H1 (cell line): ENCODE measurements at regions not wholly inside any gene's neighbourhood (a gene's known extent, or its start where the extent isn't known, plus 50 kb on each side); places are given as distances from the start of the nearest gene placed in this dataset.

Source experiments
- CTCF ChIA-PET: fragments of 300-600 bp; sonication (Branson Sonifier 250); formaldehyde crosslinking; loops from one replicate; lab custom pipeline; 2021; ENCODE audit not compliant: partially characterized antibody; lab: Charles Lee
- POLR2A ChIA-PET: fragments of 300-600 bp; sonication (Branson Sonifier 250); formaldehyde crosslinking; loops from one replicate; lab custom pipeline; 2021; ENCODE audit warnings: inconsistent platforms; ENCODE audit not compliant: partially characterized antibody; lab: Charles Lee
- DNase-seq, 2 experiments: peaks; one replicate each; pipeline versions ENCODE4 v3.0.0 to v3.0.0-alpha.2; 2010 to 2022; ENCODE audit warnings: low spot score in 2 of 2, low read depth in 1 of 2, mixed read lengths in 1 of 2
- FAIRE-seq: peaks from 2 replicates; lab custom pipeline; 2011; peaks lifted over from hg19 to GRCh38; lab: Jason Lieb, UNC
- H2AFZ ChIP-seq: 2 replicates; pipeline ENCODE4 v1.8.1; 2012; ENCODE audit warnings: low read length, inconsistent platforms
- H2AK5ac ChIP-seq: 2 replicates; pipeline ENCODE4 v1.6.1; 2013; ENCODE audit warnings: low read depth, low read length
- H2BK120ac ChIP-seq: replicated peaks from 2 replicates; pipeline ENCODE3; 2013; ENCODE audit warnings: low read depth, low read length, inconsistent platforms
- H2BK12ac ChIP-seq: 2 replicates; pipeline ENCODE4 v1.6.1; 2013; ENCODE audit warnings: low read depth, low read length
- H2BK15ac ChIP-seq: 2 replicates; pipeline ENCODE4 v1.6.1; 2013; ENCODE audit warnings: low read length
- H2BK20ac ChIP-seq: 2 replicates; pipeline ENCODE4 v1.6.1; 2013; ENCODE audit warnings: low read length
- H2BK5ac ChIP-seq: 2 replicates; pipeline ENCODE4 v1.6.1; 2013; ENCODE audit warnings: low read depth, low read length
- H3K14ac ChIP-seq: 2 replicates; pipeline ENCODE4 v1.6.1; 2013; ENCODE audit warnings: inconsistent platforms; ENCODE audit not compliant: insufficient read length
- H3K18ac ChIP-seq: 2 replicates; pipeline ENCODE4 v1.6.1; 2013; ENCODE audit warnings: low read length; ENCODE audit errors: extremely low read depth
- H3K23ac ChIP-seq: 2 replicates; pipeline ENCODE4 v1.6.1; 2013; ENCODE audit warnings: inconsistent platforms; ENCODE audit not compliant: insufficient read length
- H3K23me2 ChIP-seq: 2 replicates; pipeline ENCODE4 v1.6.1; 2013; ENCODE audit warnings: low read depth, low read length
- H3K27ac ChIP-seq: 2 replicates; pipeline ENCODE4 v1.6.1; 2011; ENCODE audit warnings: low read depth, low read length, inconsistent platforms
- H3K27me3 ChIP-seq, 4 experiments: replicated peaks in 1 of 4; 1 replicate in 1 of 4; 2 replicates in 3 of 4; pipeline versions ENCODE4 v1.6.1 to v1.8.1; 2011 to 2013; ENCODE audit warnings: low read length in 3 of 4, mild to moderate bottlenecking in 3 of 4, inconsistent platforms in 2 of 4, mixed read lengths in 2 of 4, moderate library complexity in 1 of 4; ENCODE audit not compliant: control insufficient read depth in 3 of 4, insufficient read depth in 3 of 4; ENCODE audit errors: extremely low read depth in 1 of 4
- H3K36me3 ChIP-seq, 4 experiments: 2 replicates each; pipeline versions ENCODE4 v1.6.1 to v1.8.1; 2011 to 2013; ENCODE audit warnings: mild to moderate bottlenecking in 4 of 4, low read length in 3 of 4, moderate library complexity in 2 of 4, control low read depth in 1 of 4, inconsistent platforms in 1 of 4; ENCODE audit not compliant: insufficient read depth in 4 of 4, control insufficient read depth in 2 of 4
- H3K4ac ChIP-seq: replicated peaks from 2 replicates; pipeline ENCODE3; 2013; ENCODE audit warnings: low read length, low read depth, mixed read lengths, inconsistent platforms; ENCODE audit not compliant: insufficient read length
- H3K4me1 ChIP-seq, 4 experiments: replicated peaks in 1 of 4; 1 replicate in 1 of 4; 2 replicates in 3 of 4; pipeline versions ENCODE4 v1.6.1 to v1.8.1; 2011 to 2013; ENCODE audit warnings: low read length in 3 of 4, inconsistent platforms in 2 of 4, mixed read lengths in 1 of 4; ENCODE audit not compliant: insufficient read depth in 4 of 4, control insufficient read depth in 3 of 4
- H3K4me2 ChIP-seq, 2 experiments: 2 replicates each; pipeline versions ENCODE4 v1.6.1 to v1.8.1; 2011 to 2013; ENCODE audit warnings: low read depth in 2 of 2, low read length in 2 of 2, control low read depth in 1 of 2, inconsistent platforms in 1 of 2, mild to moderate bottlenecking in 1 of 2; ENCODE audit not compliant: insufficient read depth in 1 of 2
- H3K4me3 ChIP-seq, 4 experiments: fragments of 200-600, 300-600 bp in 1 of 4; sonication (generic), shearing (Covaris generic), sonication (Bioruptor Twin) in 1 of 4; 2 replicates each; pipeline versions ENCODE4 v1.5.1 to v1.8.1; 2011 to 2016; ENCODE audit warnings: low read length in 4 of 4, low read depth in 3 of 4, control low read depth in 2 of 4, inconsistent platforms in 2 of 4, mild to moderate bottlenecking in 2 of 4, mixed read lengths in 1 of 4, moderate library complexity in 1 of 4; ENCODE audit not compliant: insufficient read depth in 2 of 4; ENCODE audit errors: extremely low read depth in 1 of 4
- H3K56ac ChIP-seq: replicated peaks from 2 replicates; pipeline ENCODE3; 2013; ENCODE audit warnings: low read depth, mild to moderate bottlenecking, mixed read lengths, low read length, inconsistent platforms; ENCODE audit not compliant: insufficient read length
- H3K79me1 ChIP-seq: 2 replicates; pipeline ENCODE4 v1.6.1; 2013; ENCODE audit warnings: low read depth, low read length, control low read depth
- H3K79me2 ChIP-seq, 2 experiments: 2 replicates each; pipeline versions ENCODE4 v1.6.1 to v1.8.1; 2012 to 2013; ENCODE audit warnings: low read length in 2 of 2, mild to moderate bottlenecking in 2 of 2, inconsistent platforms in 1 of 2; ENCODE audit not compliant: insufficient read depth in 2 of 2, control insufficient read depth in 1 of 2
- H3K9ac ChIP-seq, 4 experiments: replicated peaks in 1 of 4; 1 replicate in 1 of 4; 2 replicates in 3 of 4; pipeline versions ENCODE4 v1.6.1 to v1.8.1; 2011 to 2013; ENCODE audit warnings: low read depth in 3 of 4, low read length in 3 of 4, control low read depth in 2 of 4, mild to moderate bottlenecking in 2 of 4, moderate library complexity in 2 of 4, inconsistent platforms in 1 of 4; ENCODE audit errors: extremely low read depth in 1 of 4
- H3K9me3 ChIP-seq, 2 experiments: 2 replicates each; pipeline versions ENCODE4 v1.6.1 to v1.8.1; 2012 to 2013; ENCODE audit warnings: mild to moderate bottlenecking in 2 of 2, moderate library complexity in 2 of 2, control low read depth in 1 of 2, inconsistent platforms in 1 of 2, low read depth in 1 of 2, low read length in 1 of 2, mixed read lengths in 1 of 2; ENCODE audit not compliant: insufficient read depth in 2 of 2
- H4K20me1 ChIP-seq, 2 experiments: replicated peaks in 1 of 2; 2 replicates each; pipeline versions ENCODE3 to v1.8.1; 2011 to 2013; ENCODE audit warnings: inconsistent platforms in 2 of 2, low read length in 2 of 2, mild to moderate bottlenecking in 1 of 2; ENCODE audit not compliant: insufficient read depth in 2 of 2, control insufficient read depth in 1 of 2
- H4K5ac ChIP-seq: 2 replicates; pipeline ENCODE4 v1.6.1; 2013; ENCODE audit warnings: low read length, low read depth, mixed read lengths, inconsistent platforms; ENCODE audit not compliant: insufficient read length
- H4K8ac ChIP-seq: 2 replicates; pipeline ENCODE4 v1.8.0; 2013; ENCODE audit warnings: mild to moderate bottlenecking, moderate library complexity, low read length, inconsistent platforms; ENCODE audit not compliant: insufficient read depth; ENCODE audit errors: extremely low read depth
- H4K91ac ChIP-seq: replicated peaks from 2 replicates; pipeline ENCODE3; 2013; ENCODE audit warnings: low read length, mixed read lengths, inconsistent platforms; ENCODE audit not compliant: insufficient read length
- CEBPB ChIP-seq: IDR thresholded peaks from 2 replicates; pipeline ENCODE4 v1.6.1; 2012; ENCODE audit warnings: low read depth, low read length
- EGR1 ChIP-seq: IDR thresholded peaks from 2 replicates; pipeline ENCODE4 v1.6.1; 2011; ENCODE audit warnings: low read depth, low read length, borderline replicate concordance
- EP300 ChIP-seq, 2 experiments: IDR thresholded peaks; 1 replicate in 1 of 2; 2 replicates in 1 of 2; pipeline ENCODE4 v1.6.1; 2011 to 2012; ENCODE audit warnings: low read depth in 2 of 2, low read length in 2 of 2, mild to moderate bottlenecking in 2 of 2, borderline replicate concordance in 1 of 2, inconsistent platforms in 1 of 2, moderate library complexity in 1 of 2
- GTF2F1 ChIP-seq: IDR thresholded peaks from 2 replicates; pipeline ENCODE4 v1.6.1; 2012; ENCODE audit warnings: low read depth, low read length, improper control_type of control experiment, borderline replicate concordance
- JUND ChIP-seq: IDR thresholded peaks from 2 replicates; pipeline ENCODE4 v1.6.1; 2011; ENCODE audit warnings: mild to moderate bottlenecking, improper control_type of control experiment, low read length
- PHF8 ChIP-seq: fragments of 200-600 bp; sonication (generic); conservative IDR thresholded peaks from 2 replicates; pipeline ENCODE4 v1.7.1; 2012; ENCODE audit warnings: low read depth, mild to moderate bottlenecking, inconsistent platforms, low read length, moderate library complexity
- POU5F1 ChIP-seq: IDR thresholded peaks from 2 replicates; pipeline ENCODE4 v1.6.1; 2011; ENCODE audit warnings: low read depth, mild to moderate bottlenecking, low read length, moderate library complexity
- RBBP5 ChIP-seq: IDR thresholded peaks from 2 replicates; pipeline ENCODE4 v1.7.1; 2012; ENCODE audit warnings: low read depth, mild to moderate bottlenecking, inconsistent platforms, low read length, moderate library complexity, borderline replicate concordance
- SAP30 ChIP-seq: fragments of 300-600 bp; sonication (generic); IDR thresholded peaks from 2 replicates; pipeline ENCODE4 v1.7.1; 2012; ENCODE audit warnings: low read length, moderate library complexity, mild to moderate bottlenecking, inconsistent platforms; ENCODE audit not compliant: insufficient read depth, insufficient replicate concordance
- SP1 ChIP-seq: IDR thresholded peaks from 2 replicates; pipeline ENCODE4 v1.6.1; 2011; ENCODE audit warnings: low read depth, low read length
- TBP ChIP-seq: IDR thresholded peaks from 2 replicates; pipeline ENCODE4 v1.6.1; 2011; ENCODE audit warnings: low read depth, low read length, improper control_type of control experiment
- WGBS, 2 experiments: shearing (Covaris generic) in 1 of 2; methylation state at CpG; one replicate each; pipeline versions ENCODE4 v1.1.6 to v1.1.7; 2013 to 2015; ENCODE audit warnings: low lambda C conversion rate in 2 of 2, mixed read lengths in 2 of 2, inconsistent platforms in 1 of 2, low coverage in 1 of 2, missing lambda C conversion rate in 1 of 2; ENCODE audit not compliant: insufficient replicate concordance in 2 of 2, insufficient coverage in 1 of 2, insufficient read length in 1 of 2; ENCODE audit errors: extremely low coverage in 1 of 2, missing lambda C conversion rate in 1 of 2; 5-methylcytosine and 5-hydroxymethylcytosine counted together
- TF ChIP-seq, protein P1 (sequence below): IDR thresholded peaks from 2 replicates; pipeline ENCODE4 v1.6.1; 2011; ENCODE audit warnings: low read depth, mild to moderate bottlenecking, low read length; ENCODE audit not compliant: insufficient read depth

- Histone ChIP-seq H2BK120ac (no peak overlapping the region), H4K91ac (no peak overlapping the region), H3K23ac (no peak overlapping the region), H4K20me1 (no peaks in the 10 kb centered on the region), H3K4me2 (no peak overlapping the region), H3K56ac (no peak overlapping the region), H4K8ac (no peak overlapping the region), H2AFZ (no peak overlapping the region), H2BK15ac (no peak overlapping the region), H2BK12ac (peak overlapping the region; percentile 94; the same call in 1 of the 2 replicates), H3K27ac (peak overlapping the region; percentile 52), H3K79me1 (no peaks in the 10 kb centered on the region), H3K79me2 (no peaks in the 10 kb centered on the region), H2BK5ac (peak overlapping the region; percentile 87), H3K4ac (no peak overlapping the region), H4K5ac (no peak overlapping the region), H3K36me3 (no peaks in the 10 kb centered on the region), H3K23me2 (peaks cover 2% of the 10 kb centered on the region; the same call in 1 of the 2 replicates), H3K9ac (0 out of 7 replicates have a peak overlapping the region, but pooled peaks of 1 of the 4 experiments have one; percentile 17), H2AK5ac (0 out of 2 replicates have a peak overlapping the region, but pooled peaks have one; percentile 43), H3K4me1 (peaks cover 6 to 23% (median 11%) of the 10 kb centered on the region in 4 experiments), H3K27me3 (no peaks in the 10 kb centered on the region), H3K4me3 (no peak overlapping the region), H3K14ac (no peak overlapping the region), H3K9me3 (peaks cover 0 to 2% of the 10 kb centered on the region in 2 experiments; a peak in 1 of 4 replicates), H3K18ac (no peak overlapping the region), H2BK20ac (0 out of 2 replicates have a peak overlapping the region, but pooled peaks have one; percentile 94)
- DNase-seq (peak in 1 of 2 experiments; percentile 80), FAIRE-seq (peak; percentile 81)
- CTCF ChIA-PET, result interaction anchor here (0.7 to 4.3 kb wide), 21 partner anchors 19 to 631 kb away, joined by 3 to 20 read pairs (median 4); no protein-coding TSS in a partner anchor
- 30% methylated on average over 5 of the region's 5 CpGs; no CpG with 5 or more reads in 1 of the 2 experiments for WGBS, 2 experiments
- POLR2A ChIA-PET, result interaction anchor here (0.7 kb wide), 1 partner anchor 441 kb away, joined by 3 read pairs; no protein-coding TSS in a partner anchor
- no peak for TF ChIP-seq SAP30
- peak; percentile 97 for TF ChIP-seq JUND
- no peak for TF ChIP-seq PHF8
- peak in 1 of 2 experiments; percentile 25; a peak in 1 of 3 replicates for TF ChIP-seq EP300 (IDR thresholded peaks at IDR 0.05; ENCODE audit: borderline replicate concordance in 1 of 2, low read depth in 2 of 2, low read length in 2 of 2)
- no peak for TF ChIP-seq GTF2F1
- no peak for TF ChIP-seq CEBPB
- TF ChIP-seq SP1, result no peak
- no peak for TF ChIP-seq POU5F1
- no peak for TF ChIP-seq RBBP5
- TF ChIP-seq TBP, result no peak
- TF ChIP-seq, protein P1, sequence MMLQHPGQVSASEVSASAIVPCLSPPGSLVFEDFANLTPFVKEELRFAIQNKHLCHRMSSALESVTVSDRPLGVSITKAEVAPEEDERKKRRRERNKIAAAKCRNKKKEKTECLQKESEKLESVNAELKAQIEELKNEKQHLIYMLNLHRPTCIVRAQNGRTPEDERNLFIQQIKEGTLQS, result peak; percentile 50; the same call in 1 of the 2 replicates
- TF ChIP-seq EGR1, result no peak
Observed at GRCh38 chr20:48295445-48295903, 510.2 kb upstream of the SULF2 start.
